NCI-H146 (cell line): ENCODE measurements at regions not wholly inside any gene's neighbourhood (a gene's known extent, or its start where the extent isn't known, plus 50 kb on each side); places are given as distances from the start of the nearest gene placed in this dataset.
"Not testable (repeated sequence)": the region's sequence is repeated elsewhere in the genome, so short reads cannot be mapped to it uniquely, and the experiment has no call there.

Experiments used
- DNase-seq: peaks from one replicate; lab custom pipeline; 2025; lab: John Stamatoyannopoulos, UW

- no peak for DNase-seq
Observed at GRCh38 chr5:124796495-124796894, 50.1 kb upstream of the ZNF608 start.

- DNase-seq, result no peak
Observed at GRCh38 chr5:124797665-124798087, 51.2 kb upstream of the ZNF608 start.

GRCh38 chr5:124798890-124799289 lies 52.5 kb upstream of the ZNF608 start:
- DNase-seq, result no peak

- no peak for DNase-seq
Observed at GRCh38 chr5:124801551-124801950, 55.1 kb upstream of the ZNF608 start.

GRCh38 chr5:124803617-124804323 lies 57.3 kb upstream of the ZNF608 start:
- DNase-seq, result no peak

GRCh38 chr5:124806026-124806372 lies 59.6 kb upstream of the ZNF608 start:
- DNase-seq, result no peak

- peak; percentile 96 for DNase-seq
Observed at GRCh38 chr5:124806373-124807077, 60.1 kb upstream of the ZNF608 start.

GRCh38 chr5:124808842-124809268 lies 62.4 kb upstream of the ZNF608 start:
- DNase-seq, result no peak

- DNase-seq, result no peak
Observed at GRCh38 chr5:124810396-124811006, 64.1 kb upstream of the ZNF608 start.

- DNase-seq, result no peak
Observed at GRCh38 chr5:124812771-124813358, 66.4 kb upstream of the ZNF608 start.

GRCh38 chr5:124816381-124816780 lies 69.9 kb upstream of the ZNF608 start:
- DNase-seq, result no peak

GRCh38 chr5:124819201-124819600 lies 72.8 kb upstream of the ZNF608 start:
- no peak for DNase-seq

- DNase-seq, result no peak
Observed at GRCh38 chr5:124822647-124823046, 76.2 kb upstream of the ZNF608 start.

GRCh38 chr5:124823380-124823779 lies 76.9 kb upstream of the ZNF608 start:
- no peak for DNase-seq

GRCh38 chr5:124824637-124825158 lies 78.3 kb upstream of the ZNF608 start:
- DNase-seq, result peak; percentile 18

- peak; percentile 18 for DNase-seq
Observed at GRCh38 chr5:124825250-124825982, 79.0 kb upstream of the ZNF608 start.

GRCh38 chr5:124825983-124826337 lies 79.5 kb upstream of the ZNF608 start:
- DNase-seq, result no peak

- DNase-seq, result no peak
Observed at GRCh38 chr5:124828731-124829234, 82.3 kb upstream of the ZNF608 start.

- DNase-seq, result no peak
Observed at GRCh38 chr5:124831687-124832240, 85.3 kb upstream of the ZNF608 start.

GRCh38 chr5:124832510-124832909 lies 86.1 kb upstream of the ZNF608 start:
- no peak for DNase-seq

- DNase-seq, result not testable (repeated sequence)
Observed at GRCh38 chr5:124836314-124836713, 89.9 kb upstream of the ZNF608 start.
